DMS153 treated with DMSO at 0.1 percent for 48 hours (cell line): ENCODE measurements at regions not wholly inside any gene's neighbourhood (a gene's known extent, or its start where the extent isn't known, plus 50 kb on each side); places are given as distances from the start of the nearest gene placed in this dataset.

Source experiments
- DNase-seq: peaks from one replicate; lab custom pipeline; 2025; ENCODE audit not compliant: unreplicated experiment; lab: John Stamatoyannopoulos, UW

DNA sequence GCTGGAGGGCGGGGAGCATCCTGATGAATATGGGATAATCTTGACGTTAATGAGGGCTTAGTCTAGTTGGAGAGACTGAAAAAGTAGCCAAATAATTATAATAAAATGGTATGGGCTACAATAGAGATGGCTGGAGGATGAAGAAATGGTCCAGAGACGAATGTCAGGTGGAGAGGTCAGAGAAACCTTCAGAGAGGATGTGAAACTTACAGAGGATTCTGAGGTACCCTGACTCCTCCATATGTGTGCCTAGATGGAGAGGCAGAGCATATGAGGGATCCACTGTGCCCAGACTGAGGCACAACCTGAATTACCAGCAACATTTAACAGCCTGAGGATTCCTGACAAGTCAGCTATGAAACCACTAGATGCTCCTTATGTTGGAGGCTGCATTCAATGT, 417.0 kb downstream of the ATP23 start:
- DNase-seq, result no peak

GRCh38 chr12:58359084-58359483, 417.7 kb downstream of the ATP23 start:
- no peak for DNase-seq

DNA sequence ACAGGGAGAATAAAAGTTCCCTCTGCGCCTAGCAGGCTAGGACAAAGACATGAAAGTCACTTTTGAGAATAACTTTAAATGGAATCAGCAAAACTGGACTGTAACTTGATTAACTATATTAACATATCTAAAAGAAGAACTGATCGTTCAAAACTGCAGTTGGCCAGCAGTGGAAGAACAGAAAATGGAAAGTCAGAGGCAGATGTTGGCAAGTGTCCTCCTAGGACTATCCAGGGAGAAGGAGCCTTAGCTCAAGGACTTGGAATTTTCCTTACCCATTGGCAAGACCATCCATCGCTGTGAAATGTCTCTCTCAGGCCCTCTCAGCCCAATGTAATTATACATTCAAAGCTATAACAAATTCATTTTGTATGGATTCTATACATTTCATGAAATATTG, 419.7 kb downstream of the ATP23 start:
- DNase-seq, result no peak

- no peak for DNase-seq
Measured at GRCh38 chr12:58363971-58364370, 422.6 kb downstream of the ATP23 start.

- DNase-seq, result no peak
Measured at GRCh38 chr12:58364389-58365086, 423.2 kb downstream of the ATP23 start.

DNA sequence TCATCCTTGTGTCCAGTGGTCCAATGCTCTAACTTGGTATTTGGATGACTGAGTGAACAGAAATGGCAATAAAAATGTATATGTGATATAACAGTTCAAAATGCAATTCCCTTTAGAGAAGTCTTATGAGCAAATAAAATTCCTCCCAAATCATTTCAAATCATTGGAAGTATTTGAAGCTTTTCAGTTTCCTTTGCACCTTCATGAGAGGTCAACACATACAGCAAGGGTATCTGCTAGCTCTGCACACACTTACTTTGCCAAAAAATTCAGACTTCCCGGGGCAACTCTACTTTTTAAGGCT, 423.7 kb downstream of the ATP23 start:
- no peak for DNase-seq

- DNase-seq, result no peak
Measured at GRCh38 chr12:58367041-58367440, 425.7 kb downstream of the ATP23 start.

GRCh38 chr12:58368001-58368400, 426.6 kb downstream of the ATP23 start:
- no peak for DNase-seq

DNA sequence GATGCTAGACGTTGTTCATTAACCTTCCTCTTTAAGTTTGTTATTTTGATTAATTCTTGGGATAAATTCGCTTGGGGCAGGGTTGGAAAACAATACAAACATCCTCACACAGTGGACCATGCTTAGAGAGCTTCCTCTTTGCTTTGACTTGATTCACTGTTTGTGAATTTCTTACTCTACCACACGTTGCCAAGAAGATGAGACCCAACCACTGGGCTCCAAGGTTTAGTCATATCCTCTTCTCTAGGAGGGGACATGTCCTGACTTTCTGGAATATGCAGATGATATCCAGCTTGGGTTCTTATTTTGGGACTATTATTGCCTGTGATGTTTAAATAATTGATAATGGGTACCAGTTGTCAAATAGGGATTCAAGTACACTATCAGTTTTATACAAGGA, 428.2 kb downstream of the ATP23 start:
- no peak for DNase-seq

DNA sequence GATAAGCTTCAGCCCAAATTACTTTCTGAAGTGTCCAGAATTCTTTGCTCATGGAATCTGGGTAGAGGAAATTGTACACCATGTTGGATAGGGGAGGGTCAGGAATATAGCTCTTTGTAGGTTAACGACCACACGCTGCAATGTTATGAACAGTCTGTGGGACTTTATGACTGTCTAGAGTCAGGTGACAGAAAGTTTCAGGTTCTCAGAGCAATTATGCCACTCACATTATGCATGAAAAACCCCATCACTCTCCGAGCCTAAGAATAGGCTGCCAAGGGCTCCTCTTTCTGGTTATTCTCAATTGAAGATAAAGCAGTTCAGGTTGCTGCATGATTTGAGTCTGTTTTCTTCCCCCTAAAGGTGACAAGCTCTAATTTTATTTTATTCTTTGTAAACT, 430.9 kb downstream of the ATP23 start:
- no peak for DNase-seq

GRCh38 chr12:58378028-58378427, 436.7 kb downstream of the ATP23 start:
- DNase-seq, result no peak

DNA sequence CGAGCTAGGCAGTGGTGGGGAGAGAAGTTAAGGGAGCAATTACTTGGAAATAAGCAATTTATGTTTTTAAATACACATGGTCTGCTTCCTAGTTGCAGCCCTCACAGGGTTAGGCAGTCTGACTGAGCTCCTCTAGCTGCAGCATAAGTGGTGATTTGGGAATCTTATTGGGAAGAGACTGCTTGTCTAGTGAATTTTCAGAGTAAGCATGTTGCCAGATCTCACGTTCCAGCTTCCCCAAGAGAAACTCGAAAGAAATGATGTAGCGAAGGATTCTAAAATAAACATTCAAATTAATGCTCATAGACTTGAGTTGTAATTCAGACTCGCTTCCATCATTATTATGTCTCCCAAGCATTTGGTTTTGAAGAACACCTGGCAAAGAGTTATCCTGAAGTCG, 440.2 kb downstream of the ATP23 start:
- no peak for DNase-seq

DNA sequence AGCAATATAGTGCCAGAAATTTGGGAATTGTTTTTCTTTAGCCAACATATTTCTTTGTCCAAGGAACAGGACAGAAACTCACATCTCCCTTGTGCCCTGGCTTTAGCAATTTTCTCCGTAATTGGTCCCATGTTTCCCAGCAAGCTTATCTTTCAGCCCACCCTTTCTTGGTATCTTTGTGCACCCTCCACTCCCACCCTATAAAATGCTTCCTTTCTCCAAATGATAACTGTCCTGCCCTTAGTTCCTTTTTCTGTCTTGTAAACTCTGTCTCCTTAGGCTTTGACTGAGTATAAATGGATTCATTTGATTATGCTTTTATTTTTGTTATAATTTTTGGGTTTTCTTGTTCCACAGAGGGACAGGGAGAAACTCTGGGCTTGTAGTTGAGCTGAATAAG, 442.8 kb downstream of the ATP23 start:
- DNase-seq, result no peak

DNA sequence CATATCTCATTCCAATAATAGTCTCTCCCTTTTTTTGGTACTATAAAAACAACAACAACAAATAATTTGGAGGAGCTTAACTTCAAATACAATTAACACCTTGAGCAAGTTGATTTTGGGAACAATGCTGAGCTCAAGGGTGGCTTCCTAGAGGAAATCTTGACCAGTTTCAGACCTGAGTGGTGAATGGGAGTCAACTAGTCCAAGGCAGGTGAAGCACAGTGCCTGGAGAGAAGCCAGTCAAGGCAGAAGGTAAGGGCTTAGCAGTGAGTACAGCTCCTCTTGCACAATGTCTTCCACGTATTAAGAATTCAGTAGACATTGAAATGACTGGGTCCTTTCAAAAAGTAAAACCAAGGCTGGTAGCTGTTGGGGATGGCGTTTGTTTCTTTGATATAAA, 444.8 kb downstream of the ATP23 start:
- DNase-seq, result no peak

DNA sequence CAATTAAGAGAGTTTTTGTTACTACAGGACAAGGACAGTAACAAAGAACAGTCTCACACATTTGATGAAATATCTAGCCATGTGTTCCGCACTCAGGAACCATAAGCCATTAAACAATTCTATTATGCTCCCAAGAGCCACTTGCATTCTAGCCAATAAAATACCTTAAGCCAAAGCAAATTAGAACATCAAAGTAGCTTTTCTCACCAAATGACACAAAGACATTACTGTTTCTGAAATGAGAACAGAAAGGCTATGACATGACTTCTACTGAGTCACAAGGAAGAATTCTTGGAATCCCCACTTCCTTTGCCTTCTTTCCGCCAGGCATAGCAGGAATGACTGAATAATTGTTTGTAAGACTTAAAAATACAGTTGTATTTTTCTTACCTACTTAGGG, 445.8 kb downstream of the ATP23 start:
- no peak for DNase-seq

GRCh38 chr12:58388261-58388660, 446.9 kb downstream of the ATP23 start:
- DNase-seq, result no peak

GRCh38 chr12:58393152-58393551, 451.8 kb downstream of the ATP23 start:
- DNase-seq, result no peak

GRCh38 chr12:58395056-58395455, 453.7 kb downstream of the ATP23 start:
- DNase-seq, result no peak

GRCh38 chr12:58395470-58395869, 454.1 kb downstream of the ATP23 start:
- DNase-seq, result no peak

DNA sequence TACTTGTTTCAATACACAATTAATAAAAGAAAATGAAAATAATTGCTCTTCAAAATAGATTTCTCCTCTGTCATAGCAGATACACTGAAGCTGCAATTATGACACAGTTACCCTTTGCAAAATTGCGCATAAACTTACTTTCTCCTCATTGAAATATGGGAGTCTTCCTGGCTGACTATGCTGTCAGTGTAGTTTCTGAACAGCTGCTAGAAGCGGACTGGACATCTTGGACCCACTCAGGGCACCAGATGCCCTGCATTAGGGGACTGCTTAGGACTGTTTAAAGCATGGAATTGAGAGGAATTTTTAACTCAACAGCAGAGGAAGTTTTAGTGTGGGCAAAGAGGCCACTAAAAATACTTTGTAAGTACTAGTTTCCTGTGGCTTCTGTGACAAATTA, 454.9 kb downstream of the ATP23 start:
- no peak for DNase-seq

DNA sequence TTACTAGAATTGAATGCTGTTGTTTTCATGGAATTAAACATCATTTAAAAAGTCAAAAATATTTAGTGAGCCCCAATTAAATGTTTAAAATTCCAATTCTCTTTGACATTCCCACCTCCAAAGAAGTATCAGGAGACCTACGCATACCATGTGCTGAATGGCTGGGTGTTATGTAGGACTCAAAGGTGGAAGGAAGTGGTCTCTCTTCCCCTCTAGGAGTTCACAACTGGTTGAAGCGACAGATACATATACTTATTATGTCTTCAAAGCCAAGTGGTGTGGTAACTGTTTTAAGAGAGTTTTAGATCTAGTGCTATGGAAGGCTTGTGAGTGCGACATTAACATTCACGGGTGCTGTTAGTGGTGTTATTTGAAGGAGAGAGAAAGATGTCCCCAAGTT, 464.0 kb downstream of the ATP23 start:
- DNase-seq, result no peak

- no peak for DNase-seq
Measured at GRCh38 chr12:58408516-58408915, 467.1 kb downstream of the ATP23 start.

DNA sequence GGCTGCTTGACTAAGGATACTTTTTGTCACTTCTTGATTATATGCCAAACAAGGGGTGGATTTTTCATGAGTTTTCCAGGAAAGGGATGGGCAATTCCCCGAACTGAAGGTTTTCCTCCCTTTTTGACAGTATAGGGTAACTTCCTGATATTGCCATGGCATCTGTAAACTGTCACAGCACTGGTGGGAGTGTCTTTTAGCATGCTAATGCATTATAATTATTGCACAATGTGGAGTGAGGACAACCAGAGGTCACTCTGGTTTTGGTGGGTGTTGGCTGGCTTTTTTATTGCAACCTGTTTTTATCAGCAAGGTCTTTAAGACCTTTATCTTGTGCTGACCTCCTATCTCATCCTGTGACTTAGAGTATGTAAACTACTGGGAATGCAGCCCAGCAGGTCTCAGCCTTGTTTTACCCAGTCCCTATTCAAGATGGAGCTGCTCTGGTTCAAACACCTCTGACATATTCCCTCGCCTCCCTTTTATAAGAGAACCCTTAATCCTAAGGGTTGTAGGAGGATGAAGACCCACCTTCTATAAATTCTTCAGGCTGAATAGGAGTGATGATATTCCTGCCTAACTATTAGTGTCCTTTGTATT, 471.2 kb downstream of the ATP23 start:
- DNase-seq, result no peak
